Sigmoid colon (tissue), 6 donors: ENCODE measurements at regions not wholly inside any gene's neighbourhood (a gene's known extent, or its start where the extent isn't known, plus 50 kb on each side); places are given as distances from the start of the nearest gene placed in this dataset.

Experiments used
- DNase-seq: peaks from one replicate; pipeline ENCODE4 v3.0.0-alpha.2; 2019
- H3K27ac ChIP-seq, 4 donors: fragments of 200-600 bp; sonication (generic); one replicate each; pipeline ENCODE4 v1.5.1; 2016 to 2019; ENCODE audit warnings: mild to moderate bottlenecking in 1 of 4
- H3K27me3 ChIP-seq, 3 donors: fragments of 200-600 bp; sonication (generic); one replicate each; pipeline ENCODE4 v1.5.1; 2019; ENCODE audit warnings: mild to moderate bottlenecking in 1 of 3
- H3K36me3 ChIP-seq, 4 donors: fragments of 200-600 bp; sonication (generic); one replicate each; pipeline ENCODE4 v1.5.1; 2016 to 2019
- H3K4me1 ChIP-seq, 4 donors: fragments of 200-600 bp; sonication (generic); one replicate each; pipeline ENCODE4 v1.5.1; 2017 to 2019
- H3K4me3 ChIP-seq, 4 donors: fragments of 200-600 bp; sonication (generic); one replicate each; pipeline ENCODE4 v1.5.1; 2017 to 2019; ENCODE audit warnings: mild to moderate bottlenecking in 2 of 4, moderate library complexity in 1 of 4
- H3K9me3 ChIP-seq, 4 donors: fragments of 200-600 bp in 3 of 4; sonication (generic) in 3 of 4; one replicate each; pipeline versions ENCODE4 v1.5.1 to v1.6.1; 2013 to 2019
- CTCF ChIP-seq, 4 experiments: fragments of 450-650 bp in 3 of 4; fragments of 200-600 bp in 1 of 4; IDR thresholded peaks; one replicate each; pipeline ENCODE4 v1.5.1; 2016 to 2019; ENCODE audit warnings: antibody characterized with exemption in 4 of 4, mild to moderate bottlenecking in 3 of 4, moderate library complexity in 2 of 4
- EP300 ChIP-seq, 4 donors: sonication (generic); formaldehyde crosslinking; IDR thresholded peaks; one replicate each; pipeline ENCODE4 v1.6.1; 2017; ENCODE audit warnings: antibody characterized with exemption in 4 of 4
- POLR2A ChIP-seq, 2 donors: fragments of 450-650 bp; IDR thresholded peaks; one replicate each; pipeline ENCODE4 v1.6.1; 2016; ENCODE audit warnings: antibody characterized with exemption in 2 of 2, mild to moderate bottlenecking in 2 of 2, moderate library complexity in 2 of 2
- POLR2AphosphoS5 ChIP-seq, 4 donors: sonication (generic); formaldehyde crosslinking; IDR thresholded peaks; one replicate each; pipeline ENCODE4 v1.6.1; 2017; ENCODE audit warnings: antibody characterized with exemption in 4 of 4
- WGBS, 2 donors: extraction: QIAGEN DNeasy Blood & Tissue Kit; methylation state at CpG; one replicate each; pipeline ENCODE4 v1.1.7; 2013; 5-methylcytosine and 5-hydroxymethylcytosine counted together
- intact Hi-C: fragments of 100-400 bp; cut with DNase I; formaldehyde crosslinking; loops from one replicate; pipeline ENCODE4 v1.15.1; 2023
- donor health status: healthy with polysubstance abuse.
- donor health status: healthy.

GRCh38 chr15:89395031-89395430 is 60.4 kb upstream of the POLG start:
- intact Hi-C loops = no loop called here
- Histone ChIP-seq H3K27me3 (peaks cover 25 to 82% (median 33%) of the 10 kb centered on the region in 3 donors), H3K4me3 (no peak overlapping the region), H3K27ac (no peak overlapping the region), H3K4me1 (peaks cover 0 to 11% (median 11%) of the 10 kb centered on the region in 4 donors), H3K9me3 (no peaks in the 10 kb centered on the region), H3K36me3 (no peaks in the 10 kb centered on the region)
- DNase-seq = no peak
- 52 to 69% methylated on average over 2 of the region's 2 CpGs for WGBS, 2 donors
- no peak for TF ChIP-seq POLR2AphosphoS5 (IDR thresholded peaks at IDR 0.05)
- TF ChIP-seq POLR2A (IDR thresholded peaks at IDR 0.05) = no peak
- TF ChIP-seq CTCF (IDR thresholded peaks at IDR 0.05) = no peak
- TF ChIP-seq EP300 (IDR thresholded peaks at IDR 0.05) = no peak

- no peak overlapping the region for H3K27ac ChIP-seq
- H3K36me3 ChIP-seq = no peaks in the 10 kb centered on the region
- no peak overlapping the region for H3K4me3 ChIP-seq
- no peaks in the 10 kb centered on the region for H3K9me3 ChIP-seq
- DNase-seq = no peak
- WGBS, 2 donors = 74 to 86% methylated on average over 5 of the region's 5 CpGs
- intact Hi-C loops = no loop called here
- peaks cover 11 to 62% (median 13%) of the 10 kb centered on the region in 3 donors for H3K27me3 ChIP-seq
- H3K4me1 ChIP-seq = no peaks in the 10 kb centered on the region
- TF ChIP-seq POLR2AphosphoS5 (IDR thresholded peaks at IDR 0.05) = no peak
- TF ChIP-seq CTCF (IDR thresholded peaks at IDR 0.05) = no peak
- no peak for TF ChIP-seq POLR2A (IDR thresholded peaks at IDR 0.05)
- TF ChIP-seq EP300 (IDR thresholded peaks at IDR 0.05) = no peak
These were observed 58.4 kb upstream of the POLG start for GRCh38 chr15:89393056-89393455.

GRCh38 chr15:89391685-89392257 is 57.1 kb upstream of the POLG start:
- intact Hi-C loops = no loop called here
- 60 to 79% methylated on average over 12 of the region's 12 CpGs for whole genome bisulfite sequencing, 2 donors

GRCh38 chr15:89389841-89390603 is 55.4 kb upstream of the POLG start:
- H3K36me3 ChIP-seq = no peaks in the 10 kb centered on the region
- H3K4me1 ChIP-seq = no peaks in the 10 kb centered on the region
- TF ChIP-seq POLR2A (IDR thresholded peaks at IDR 0.05) = no peak
- TF ChIP-seq CTCF (IDR thresholded peaks at IDR 0.05) = no peak
- no peak for TF ChIP-seq EP300 (IDR thresholded peaks at IDR 0.05)
- no peak for TF ChIP-seq POLR2AphosphoS5 (IDR thresholded peaks at IDR 0.05)
- intact Hi-C loops = no loop called here
- H3K4me3 ChIP-seq = no peak overlapping the region
- no peaks in the 10 kb centered on the region for H3K9me3 ChIP-seq
- no peak overlapping the region for H3K27ac ChIP-seq
- H3K27me3 ChIP-seq = peaks cover 0 to 38% (median 6%) of the 10 kb centered on the region in 3 donors
- WGBS, 2 donors = 77 to 78% methylated on average over 19 of the region's 19 CpGs
- DNase-seq = no peak

More at GRCh38 chr15:89391685-89392257, 57.1 kb upstream of the POLG start:
- no peak for DNase-seq
- TF ChIP-seq POLR2AphosphoS5 (IDR thresholded peaks at IDR 0.05) (no peak), EP300 (IDR thresholded peaks at IDR 0.05) (no peak), POLR2A (IDR thresholded peaks at IDR 0.05) (no peak), CTCF (IDR thresholded peaks at IDR 0.05) (no peak)
- Histone ChIP-seq H3K9me3 (no peaks in the 10 kb centered on the region), H3K4me3 (no peak overlapping the region), H3K4me1 (no peaks in the 10 kb centered on the region), H3K36me3 (no peaks in the 10 kb centered on the region), H3K27ac (no peak overlapping the region), H3K27me3 (peaks cover under 1 to 49% (median 9%) of the 10 kb centered on the region in 3 donors)
